RCC 7860 (cell line): ENCODE measurements at regions not wholly inside any gene's neighbourhood (a gene's known extent, or its start where the extent isn't known, plus 50 kb on each side); places are given as distances from the start of the nearest gene placed in this dataset.
A peak's percentile ranks its signal among the peaks of the same experiment; 100 is the strongest.

Experiments used
- DNase-seq: peaks from one replicate; pipeline ENCODE4 v3.0.0-alpha.2; 2015; ENCODE audit warnings: low spot score
- FAIRE-seq: peaks from 2 replicates; lab custom pipeline; 2012; peaks lifted over from hg19 to GRCh38; lab: Jason Lieb, UNC

DNA sequence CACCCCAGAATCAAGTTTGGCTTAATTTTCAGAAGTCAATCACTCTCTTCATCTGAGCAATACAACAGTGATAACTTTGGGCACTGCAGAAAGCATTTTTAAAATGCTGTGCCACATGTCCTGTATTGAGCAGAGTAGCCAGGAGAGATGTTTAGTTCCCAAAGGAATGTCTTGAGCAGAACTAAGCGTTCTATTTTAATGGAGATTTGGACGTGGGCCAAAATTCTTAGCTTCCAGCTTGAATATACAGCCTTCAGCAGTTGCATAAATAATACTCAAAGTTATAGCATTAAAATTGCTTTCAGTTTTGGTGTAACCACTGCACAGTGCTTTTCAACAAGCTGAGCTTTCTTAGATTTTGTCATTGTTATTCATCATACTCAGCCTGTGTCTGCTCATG is 679.2 kb downstream of the NLGN4X start:
- DNase-seq: no peak

DNA sequence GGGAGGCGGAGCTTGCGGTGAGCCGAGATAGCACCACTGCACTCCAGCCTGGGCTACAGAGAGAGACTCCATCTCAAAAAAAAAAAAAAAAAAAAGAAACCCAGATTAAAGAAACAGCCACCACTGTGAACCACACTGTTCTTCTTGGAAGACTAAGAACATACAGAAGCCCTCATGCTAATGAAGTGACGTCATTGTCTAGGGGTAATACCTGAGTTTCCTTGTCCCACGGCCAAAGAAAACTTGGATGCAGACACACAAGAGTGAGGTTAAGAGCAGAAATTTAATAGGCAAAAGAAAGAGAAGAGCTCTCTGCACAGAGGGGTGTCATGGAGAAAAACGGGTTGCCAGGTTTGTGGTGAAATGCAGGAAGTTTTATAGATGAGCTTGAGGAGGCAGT is 691.6 kb downstream of the NLGN4X start:
- DNase-seq (no peak), FAIRE-seq (no peak)

More for the DNA sequence above, 679.2 kb downstream of the NLGN4X start:
- no peak for FAIRE-seq

DNA sequence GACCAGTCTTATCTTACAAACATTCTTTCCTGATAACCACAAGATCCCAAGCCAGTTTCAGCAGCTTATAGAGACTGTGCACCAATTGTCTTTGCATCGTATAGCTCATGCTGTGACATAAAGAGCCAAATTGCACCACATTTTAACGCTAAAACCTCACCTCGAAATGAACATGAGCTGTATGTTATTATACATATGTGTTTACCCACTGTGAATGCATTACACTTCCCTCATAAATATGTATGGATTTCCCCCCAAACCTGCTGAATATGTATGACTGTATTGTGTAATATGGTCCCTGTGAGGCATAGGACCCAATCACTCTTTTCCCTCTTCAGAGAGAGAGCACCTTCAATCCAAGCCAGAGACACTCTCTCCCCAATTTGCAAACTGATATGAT is 692.4 kb downstream of the NLGN4X start:
- FAIRE-seq (no peak), DNase-seq (no peak)

DNA sequence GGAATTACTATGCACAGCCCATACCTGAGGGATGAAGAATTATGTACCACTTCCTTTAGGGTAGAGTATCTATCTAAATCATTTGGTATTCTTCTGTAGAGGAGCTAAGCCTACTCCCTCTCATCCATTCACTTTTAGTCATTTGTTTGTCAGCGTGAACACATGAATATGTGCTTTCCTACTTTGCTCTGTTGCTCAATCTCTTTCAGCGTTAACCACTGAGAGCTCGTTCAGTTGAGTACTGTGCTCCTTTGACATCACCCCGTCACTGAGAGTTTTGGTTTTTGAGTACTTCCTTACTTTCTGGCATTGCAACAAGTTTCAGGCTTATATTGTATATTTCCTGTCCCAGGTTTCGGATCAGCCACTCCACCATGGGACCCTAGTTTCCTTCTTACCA is 700.6 kb downstream of the NLGN4X start:
- FAIRE-seq (no peak), DNase-seq (no peak)

DNA sequence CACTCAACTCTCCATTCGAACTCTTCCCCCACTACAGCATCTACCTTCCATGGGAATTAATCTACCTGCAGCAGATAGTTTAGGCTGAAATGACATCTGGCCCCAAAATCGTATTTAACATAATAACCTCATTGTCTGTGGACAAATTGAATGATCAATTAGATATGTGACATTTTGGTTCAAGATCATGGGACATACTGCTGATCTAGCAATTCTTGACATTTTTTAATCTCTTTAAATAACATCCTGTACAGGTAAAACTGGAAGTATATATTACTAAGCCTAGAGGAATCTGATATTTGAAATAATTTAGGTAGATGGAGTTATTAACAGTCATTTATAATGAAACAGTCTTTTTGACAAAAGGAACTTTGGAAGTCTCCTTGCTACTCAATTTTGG is 702.5 kb downstream of the NLGN4X start:
- FAIRE-seq: no peak
- no peak for DNase-seq

DNA sequence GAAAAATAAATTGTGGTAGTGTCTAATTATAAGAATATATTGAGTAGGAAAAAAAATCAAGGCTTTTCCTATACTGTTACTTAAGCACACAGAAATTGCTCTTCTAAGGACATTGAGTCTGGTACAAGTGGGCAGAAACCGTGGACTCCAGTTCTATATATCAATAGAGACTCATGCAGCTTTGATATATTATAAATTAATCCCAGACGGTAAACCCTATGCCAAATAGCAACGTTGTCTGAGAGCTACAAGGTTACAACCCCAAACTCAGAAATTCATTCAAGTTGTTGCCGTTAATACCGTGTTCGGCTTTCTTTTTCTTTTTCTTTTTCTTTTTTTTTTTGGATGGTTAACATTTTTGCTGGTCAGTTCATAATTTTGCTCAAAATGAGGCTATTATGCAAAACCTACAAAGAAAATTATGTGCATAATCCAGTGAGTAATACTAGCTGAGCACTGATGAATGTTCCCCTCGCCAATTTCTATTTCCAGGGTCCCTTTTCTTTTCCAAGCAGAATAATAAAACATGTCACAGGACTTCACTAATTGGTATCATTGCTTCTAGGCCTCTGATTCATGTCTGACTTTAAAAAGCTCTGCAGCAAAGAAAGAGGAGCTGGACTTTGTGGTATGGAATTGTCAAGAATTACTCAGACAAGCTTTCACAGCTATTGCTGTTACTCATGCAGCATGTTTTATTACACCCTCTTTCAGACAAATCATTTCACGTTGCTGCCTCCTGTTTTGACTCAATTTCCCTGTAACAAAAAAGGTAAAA is 737.7 kb downstream of the NLGN4X start:
- DNase-seq (no peak), FAIRE-seq (no peak)

DNA sequence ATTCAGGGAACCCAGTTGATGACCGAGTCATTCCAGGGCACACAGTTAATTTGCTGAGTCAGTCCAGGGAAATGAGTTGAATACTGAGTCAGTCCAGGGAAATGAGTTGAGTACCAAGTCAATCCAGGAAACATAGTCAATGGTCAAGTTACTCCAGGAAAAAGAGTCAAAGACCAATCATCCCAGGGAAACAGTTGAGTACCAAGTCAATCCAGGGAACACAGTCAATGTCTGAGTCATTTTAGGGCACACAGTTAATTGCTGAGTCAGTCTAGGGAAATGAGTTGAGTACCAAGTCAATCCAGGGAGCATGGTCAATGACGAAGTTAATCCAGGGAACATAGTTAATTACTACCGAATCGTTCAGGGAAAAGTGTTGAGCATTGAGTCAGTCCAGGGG is 754.4 kb downstream of the NLGN4X start:
- FAIRE-seq (no peak), DNase-seq (peak; percentile 29)

DNA sequence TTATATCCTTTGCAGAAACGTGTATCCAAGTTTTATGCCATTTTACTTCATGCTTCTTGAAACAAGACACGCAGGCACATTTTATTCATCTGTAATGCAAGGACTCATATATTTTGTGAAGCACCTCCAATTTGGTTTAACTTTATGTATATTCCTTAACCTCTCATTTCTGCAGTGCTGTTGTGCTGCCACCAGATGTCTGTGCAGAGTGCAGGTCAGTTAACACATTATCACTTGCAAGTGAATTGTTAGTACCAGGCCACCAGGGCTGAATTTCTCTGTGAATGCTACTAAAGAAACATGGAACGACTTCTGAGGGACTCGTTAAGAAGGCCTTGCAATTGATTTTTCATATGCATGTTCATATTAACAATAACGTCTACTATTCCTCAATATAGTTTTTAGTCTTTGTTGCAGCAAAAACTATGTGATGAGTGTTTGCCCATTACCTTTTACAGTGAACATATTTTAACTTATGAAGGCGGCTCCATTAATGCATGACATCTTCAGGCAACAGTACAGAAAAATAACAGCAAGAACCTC is 770.3 kb downstream of the NLGN4X start:
- FAIRE-seq (no peak), DNase-seq (no peak)

DNA sequence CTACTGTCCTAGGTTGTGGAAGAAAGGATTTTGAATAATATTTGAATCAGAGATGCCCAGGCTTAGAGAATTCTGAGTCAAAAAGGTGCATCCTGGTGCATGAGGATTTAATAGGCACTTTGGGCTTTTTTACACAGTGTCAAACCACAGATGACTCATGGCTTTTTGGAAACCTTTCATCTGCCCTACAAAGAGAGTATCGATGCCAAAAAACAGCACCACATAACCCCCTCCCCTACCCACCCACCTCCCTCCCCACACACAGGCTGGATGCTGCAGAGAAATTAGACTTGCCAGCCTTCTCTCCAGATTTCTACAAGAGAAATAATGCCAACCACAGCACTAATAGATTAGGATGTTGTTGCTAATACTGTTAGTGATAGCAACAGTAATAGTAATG is 779.3 kb downstream of the NLGN4X start:
- DNase-seq (no peak), FAIRE-seq (no peak)

DNA sequence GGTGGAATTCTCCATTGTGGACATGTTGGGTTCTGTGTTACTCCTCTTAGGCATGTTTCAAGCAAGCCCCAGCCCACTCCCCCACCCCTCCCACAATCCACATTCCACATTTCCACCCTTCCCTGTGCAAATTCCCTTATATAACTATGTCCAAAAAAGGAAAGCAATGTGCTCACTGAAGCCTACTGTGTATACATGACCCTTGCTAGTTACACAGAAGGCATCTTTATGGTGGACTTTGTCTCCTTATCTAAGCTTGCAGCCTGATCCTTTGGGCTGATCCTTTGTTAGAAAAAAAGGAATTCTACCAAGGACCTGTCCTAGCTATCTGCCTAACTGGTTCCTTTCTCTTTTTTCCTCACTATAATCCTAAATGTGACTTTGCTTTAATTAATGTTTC is 796.8 kb downstream of the NLGN4X start:
- FAIRE-seq: no peak
- DNase-seq: no peak

DNA sequence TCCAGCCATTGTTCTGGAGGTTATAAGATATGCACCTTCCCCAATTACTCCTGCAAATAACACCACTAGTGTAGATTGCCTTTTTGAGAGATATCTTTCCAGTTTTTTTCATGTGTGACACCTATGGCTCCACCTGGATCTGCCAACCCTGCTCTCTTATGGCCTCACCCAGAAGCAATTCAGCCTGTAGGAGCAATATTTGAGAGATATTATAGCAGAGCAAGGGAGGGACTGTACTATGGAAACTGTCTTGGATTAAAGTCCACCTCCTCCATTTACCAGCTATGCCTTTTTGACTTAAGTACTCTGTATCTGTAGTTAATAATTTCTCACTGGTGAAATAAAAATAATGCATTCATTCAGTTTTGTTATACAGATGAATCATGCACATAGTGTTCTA is 803.5 kb downstream of the NLGN4X start:
- no peak for FAIRE-seq
- no peak for DNase-seq

DNA sequence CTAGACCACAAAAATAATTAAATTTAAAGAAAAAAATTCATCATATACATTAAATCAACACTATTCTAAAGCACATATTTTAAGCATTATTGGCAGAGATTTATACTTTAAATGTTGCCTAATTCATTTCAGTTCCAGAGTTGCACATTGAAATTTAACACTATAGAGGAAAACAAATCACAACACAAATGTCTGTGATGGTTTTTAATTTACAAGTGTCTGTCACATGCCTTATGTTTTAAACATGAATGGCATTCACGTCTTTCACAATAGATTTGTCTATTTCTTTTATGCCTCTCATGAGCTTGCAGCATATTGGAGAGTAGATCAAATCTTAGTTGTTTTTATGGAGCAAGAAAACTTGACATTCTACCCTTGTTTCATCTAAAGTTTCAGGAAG is 811.3 kb downstream of the NLGN4X start:
- no peak for DNase-seq
- FAIRE-seq: no peak

DNA sequence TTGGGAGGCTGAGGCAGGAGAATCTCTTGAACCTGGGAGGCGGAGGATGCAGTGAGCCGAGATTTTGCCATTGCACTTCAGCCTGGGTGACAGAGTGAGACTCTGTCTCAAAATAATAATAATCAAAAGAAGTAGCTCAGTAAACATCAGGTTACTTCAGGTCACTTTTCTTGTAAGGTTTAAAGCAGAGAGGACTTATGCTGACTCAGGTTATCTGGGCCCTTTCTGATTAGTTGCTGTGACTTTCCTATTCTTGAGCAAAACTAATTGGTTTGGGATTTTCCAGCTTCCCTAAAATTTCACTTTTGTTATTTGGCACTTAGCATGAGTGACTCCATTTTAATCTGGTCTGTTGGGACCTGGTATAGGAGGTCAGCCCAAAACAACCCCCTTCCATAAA is 812.9 kb downstream of the NLGN4X start:
- FAIRE-seq (no peak), DNase-seq (no peak)

DNA sequence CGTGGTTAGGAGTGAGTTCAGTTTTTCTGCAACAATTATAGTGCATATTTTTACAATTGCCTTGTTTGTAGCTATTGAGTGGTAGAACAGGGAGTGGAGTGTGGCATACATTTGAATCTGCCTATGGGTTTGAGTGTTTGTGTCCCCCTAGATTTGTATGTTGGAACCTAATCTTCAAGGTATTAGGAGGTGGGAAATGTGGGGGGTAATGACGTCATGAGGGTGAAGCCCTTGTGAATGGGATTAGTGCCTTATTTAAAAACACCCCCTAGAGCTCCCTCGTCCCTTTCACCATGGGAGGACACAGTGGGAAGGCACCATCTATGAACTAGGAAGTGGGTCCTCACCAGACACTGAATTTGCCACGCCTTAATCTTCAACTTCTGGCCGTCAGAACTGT is 819.6 kb downstream of the NLGN4X start:
- no peak for DNase-seq
- FAIRE-seq: no peak

DNA sequence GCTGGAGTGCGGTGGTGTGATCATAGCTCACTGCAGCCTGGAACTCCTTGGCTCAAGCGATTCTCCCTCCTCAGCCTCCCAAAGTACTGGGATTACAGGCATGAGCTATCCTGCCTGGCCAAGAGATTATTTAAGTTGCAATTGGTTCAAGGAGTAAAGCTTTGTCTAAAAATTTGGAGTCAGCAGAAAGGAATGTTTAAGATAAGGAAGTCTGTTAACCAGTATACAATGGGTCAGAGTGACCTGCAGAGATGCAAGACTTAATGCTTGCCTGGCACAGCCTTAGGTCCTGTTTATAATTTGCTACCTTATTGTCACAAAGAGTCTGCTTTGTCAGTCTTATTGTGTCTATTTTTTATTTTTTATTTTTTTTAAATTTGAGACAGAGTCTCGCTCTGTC is 826.2 kb downstream of the NLGN4X start:
- no peak for FAIRE-seq
- no peak for DNase-seq

DNA sequence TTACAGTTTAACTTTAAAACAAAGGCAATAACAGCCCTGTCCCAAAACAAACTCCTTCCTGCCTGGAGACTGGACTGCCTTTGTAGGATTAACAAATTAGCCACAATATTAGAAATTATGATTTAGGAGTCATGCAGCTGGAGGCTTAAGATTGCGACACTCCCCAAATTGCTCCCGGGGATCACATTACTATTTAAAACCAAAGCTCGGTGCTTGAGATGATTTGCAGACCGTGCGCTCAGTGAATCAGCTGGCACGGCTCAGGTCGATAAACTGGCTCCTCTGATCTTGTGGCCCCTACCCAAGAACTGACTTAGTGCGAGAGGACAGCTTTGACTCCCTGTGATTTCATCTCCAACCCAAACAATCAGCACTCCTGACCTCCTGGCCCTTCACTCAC is 829.3 kb downstream of the NLGN4X start:
- FAIRE-seq (no peak), DNase-seq (no peak)

DNA sequence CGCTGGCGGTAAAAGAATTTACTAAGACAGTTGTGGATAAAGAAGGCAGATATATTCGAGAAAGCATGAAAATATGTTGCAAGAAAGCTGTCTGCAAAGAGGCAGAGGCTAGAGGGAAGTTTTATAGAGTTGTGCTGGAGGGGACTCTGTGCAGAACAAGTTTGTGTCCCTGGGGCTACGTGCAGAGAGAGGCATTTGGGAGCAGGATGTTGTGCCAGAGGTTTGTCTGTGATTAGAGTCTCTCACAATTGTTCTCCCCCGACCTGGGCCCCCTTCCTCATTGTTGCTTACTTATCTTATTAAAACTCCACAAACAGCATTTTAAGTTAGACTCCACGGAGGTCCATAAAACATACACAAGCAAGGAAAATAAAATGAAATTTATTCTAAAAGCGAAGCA is 831.3 kb downstream of the NLGN4X start:
- no peak for FAIRE-seq

DNA sequence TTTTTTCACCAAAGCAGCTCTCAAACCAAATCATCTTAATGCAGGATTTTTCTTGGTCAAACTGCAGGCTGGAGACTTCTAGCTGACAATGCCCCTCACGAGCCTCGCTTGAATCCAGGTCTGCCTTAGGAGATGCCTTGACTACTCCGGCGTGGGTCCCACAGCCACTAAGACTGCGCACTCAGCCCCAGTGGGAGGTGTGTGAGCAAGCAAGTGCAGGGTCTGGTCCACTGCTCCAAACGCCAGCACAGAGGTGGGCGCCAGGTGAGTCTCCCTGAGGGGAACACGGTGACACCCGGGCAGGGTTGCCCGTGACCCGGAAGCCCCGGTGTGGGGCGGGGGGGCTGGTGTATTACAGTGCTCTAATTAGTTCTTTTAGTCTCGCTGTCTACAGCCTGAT is 838.3 kb downstream of the NLGN4X start:
- FAIRE-seq (no peak), DNase-seq (no peak)

More for the DNA sequence above, 831.3 kb downstream of the NLGN4X start:
- no peak for DNase-seq

DNA sequence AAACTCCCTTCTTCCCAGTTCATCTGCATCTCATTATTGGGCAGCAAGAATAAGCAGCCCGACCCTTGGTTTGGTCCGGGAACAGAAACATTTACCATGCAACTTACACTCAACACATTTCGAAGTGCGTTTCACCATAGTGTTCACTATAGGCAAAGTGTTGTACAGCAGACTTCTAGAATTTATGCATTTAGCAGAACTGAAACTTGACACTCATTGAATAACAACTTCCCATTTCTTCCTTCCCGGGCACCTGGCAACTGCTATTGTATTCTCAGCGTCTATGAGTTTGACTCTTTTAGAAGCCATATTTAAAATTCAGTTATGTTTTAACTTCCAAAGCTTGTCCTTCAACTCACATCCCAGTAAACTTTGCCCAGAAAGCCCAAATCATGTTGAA is 840.6 kb downstream of the NLGN4X start:
- DNase-seq: no peak
- no peak for FAIRE-seq

DNA sequence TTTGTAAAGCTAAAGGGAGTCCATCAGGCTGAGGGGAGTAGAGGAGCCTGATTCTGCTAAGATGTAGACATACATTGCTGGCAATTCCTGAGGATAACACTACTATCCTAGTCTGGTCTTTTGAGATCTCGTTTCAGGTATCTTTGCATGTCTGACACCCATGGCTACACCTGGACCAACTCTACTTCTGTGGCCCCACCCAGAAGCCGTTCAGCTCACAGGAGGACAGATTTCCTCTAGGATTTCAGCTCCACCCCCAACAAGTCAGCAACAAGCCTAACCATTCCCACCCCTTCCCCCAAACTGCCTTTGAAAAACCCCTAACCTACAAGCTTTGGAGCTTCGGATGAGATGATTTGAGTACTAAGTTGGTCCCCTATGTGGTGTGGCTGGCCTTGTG is 848.2 kb downstream of the NLGN4X start:
- DNase-seq: no peak
- FAIRE-seq: no peak

DNA sequence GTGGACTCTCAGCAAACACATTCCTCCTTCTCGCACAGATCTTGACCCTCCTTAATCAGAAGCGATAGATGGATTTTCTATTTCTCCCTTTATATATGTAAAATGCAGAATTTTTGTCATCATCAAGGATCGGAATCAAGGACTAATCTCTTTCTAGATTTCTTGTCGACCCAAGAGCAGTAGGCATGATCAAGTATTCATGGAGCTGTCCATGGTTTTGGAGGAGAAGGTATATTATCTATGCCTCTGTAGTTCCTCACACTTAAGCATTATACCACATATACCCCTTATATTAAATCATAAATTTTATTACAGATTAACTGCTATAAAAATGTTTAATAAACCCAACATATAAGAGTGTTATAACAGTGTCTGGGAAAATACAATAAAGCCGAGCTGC is 886.8 kb downstream of the NLGN4X start:
- FAIRE-seq (no peak), DNase-seq (no peak)

DNA sequence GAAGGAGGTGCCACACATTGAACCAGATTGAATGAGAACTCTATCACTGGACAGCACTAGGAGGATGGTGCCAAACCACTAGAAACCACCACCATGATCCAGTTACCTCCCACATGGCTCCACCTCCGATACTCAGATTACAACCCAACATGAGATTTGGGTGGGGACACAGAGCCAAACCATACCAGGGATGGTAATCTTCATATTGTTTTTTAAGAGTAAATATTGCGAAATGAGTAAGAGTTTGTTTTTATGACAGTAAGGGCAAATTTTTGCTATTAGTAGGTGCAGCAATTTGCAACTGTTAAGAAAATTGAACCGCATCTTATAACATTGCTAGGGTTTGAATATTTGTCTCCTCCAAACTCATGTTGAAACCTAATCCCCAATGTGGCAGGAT is 891.5 kb downstream of the NLGN4X start:
- FAIRE-seq (no peak), DNase-seq (no peak)

DNA sequence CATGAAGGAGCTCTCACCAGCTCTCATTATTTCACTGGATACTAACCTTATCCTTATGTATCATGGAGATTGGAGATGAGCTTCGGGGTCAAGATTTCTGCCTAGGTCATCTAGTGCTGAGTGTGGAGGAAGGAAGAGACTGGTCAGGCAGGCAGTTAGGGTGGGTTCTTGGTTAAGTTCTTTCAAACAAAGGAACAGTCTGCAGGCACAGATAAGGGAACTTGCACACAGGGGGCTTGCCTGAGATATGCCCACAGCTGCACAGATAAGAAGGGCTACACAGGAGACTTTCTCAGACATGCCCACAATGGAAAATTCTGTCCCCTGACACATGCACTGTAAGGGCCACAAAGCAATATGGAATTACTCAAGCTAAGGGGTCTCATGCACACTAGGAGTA is 904.1 kb downstream of the NLGN4X start:
- no peak for FAIRE-seq
- no peak for DNase-seq
